ENCODE measurements at regions not wholly inside any gene's neighbourhood (a gene's known extent, or its start where the extent isn't known, plus 50 kb on each side); places are given as distances from the start of the nearest gene placed in this dataset.

GRCh38 chr5:98468188-98468869 lies 305.1 kb upstream of the RGMB start:
- TF ChIP-seq FOXA2 (IDR thresholded peaks at IDR 0.05) (no peak), CTCF (IDR thresholded peaks at IDR 0.05; ENCODE audit: low read depth, low read length, missing input control) (no peak), TAF1 (conservative IDR thresholded peaks at IDR 0.05) (no peak), JUND (IDR thresholded peaks at IDR 0.05) (no peak), SP1 (IDR thresholded peaks at IDR 0.05) (no peak)
- TF ChIP-seq, protein P1, sequence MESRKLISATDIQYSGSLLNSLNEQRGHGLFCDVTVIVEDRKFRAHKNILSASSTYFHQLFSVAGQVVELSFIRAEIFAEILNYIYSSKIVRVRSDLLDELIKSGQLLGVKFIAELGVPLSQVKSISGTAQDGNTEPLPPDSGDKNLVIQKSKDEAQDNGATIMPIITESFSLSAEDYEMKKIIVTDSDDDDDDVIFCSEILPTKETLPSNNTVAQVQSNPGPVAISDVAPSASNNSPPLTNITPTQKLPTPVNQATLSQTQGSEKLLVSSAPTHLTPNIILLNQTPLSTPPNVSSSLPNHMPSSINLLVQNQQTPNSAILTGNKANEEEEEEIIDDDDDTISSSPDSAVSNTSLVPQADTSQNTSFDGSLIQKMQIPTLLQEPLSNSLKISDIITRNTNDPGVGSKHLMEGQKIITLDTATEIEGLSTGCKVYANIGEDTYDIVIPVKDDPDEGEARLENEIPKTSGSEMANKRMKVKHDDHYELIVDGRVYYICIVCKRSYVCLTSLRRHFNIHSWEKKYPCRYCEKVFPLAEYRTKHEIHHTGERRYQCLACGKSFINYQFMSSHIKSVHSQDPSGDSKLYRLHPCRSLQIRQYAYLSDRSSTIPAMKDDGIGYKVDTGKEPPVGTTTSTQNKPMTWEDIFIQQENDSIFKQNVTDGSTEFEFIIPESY (IDR thresholded peaks at IDR 0.05) = no peak

All from liver (tissue), 3 donors.